Effector memory CD4-positive, alpha-beta T cell (primary cell): ENCODE measurements at regions not wholly inside any gene's neighbourhood (a gene's known extent, or its start where the extent isn't known, plus 50 kb on each side); places are given as distances from the start of the nearest gene placed in this dataset.

Experiments
- DNase-seq, 3 donors: peaks; one replicate each; pipeline ENCODE4 v3.0.0-alpha.2; 2020
- H3K27ac ChIP-seq: 2 replicates; pipeline ENCODE4 v1.7.0; 2013; ENCODE audit warnings: mild to moderate bottlenecking, low read length, moderate library complexity; ENCODE audit not compliant: insufficient read depth, poor library complexity, severe bottlenecking
- H3K27me3 ChIP-seq: replicated peaks from 2 replicates; pipeline ENCODE4 v1.7.0; 2013; ENCODE audit warnings: mild to moderate bottlenecking, low read length; ENCODE audit not compliant: insufficient read depth, control insufficient read depth, poor library complexity, severe bottlenecking
- H3K36me3 ChIP-seq: 2 replicates; pipeline ENCODE4 v1.7.0; 2013; ENCODE audit warnings: mild to moderate bottlenecking, low read length, moderate library complexity; ENCODE audit not compliant: control insufficient read depth, insufficient read depth
- H3K4me1 ChIP-seq: 2 replicates; pipeline ENCODE4 v1.7.0; 2013; ENCODE audit warnings: low read length, mild to moderate bottlenecking; ENCODE audit not compliant: control insufficient read depth, insufficient read depth, poor library complexity, severe bottlenecking
- H3K4me3 ChIP-seq: 2 replicates; pipeline ENCODE4 v1.7.0; 2013; ENCODE audit warnings: low read length, low read depth, mild to moderate bottlenecking; ENCODE audit not compliant: insufficient read depth, poor library complexity, severe bottlenecking
- H3K9me3 ChIP-seq: 2 replicates; pipeline ENCODE4 v1.7.0; 2013; ENCODE audit warnings: mild to moderate bottlenecking, low read length, moderate library complexity; ENCODE audit not compliant: control insufficient read depth

DNA sequence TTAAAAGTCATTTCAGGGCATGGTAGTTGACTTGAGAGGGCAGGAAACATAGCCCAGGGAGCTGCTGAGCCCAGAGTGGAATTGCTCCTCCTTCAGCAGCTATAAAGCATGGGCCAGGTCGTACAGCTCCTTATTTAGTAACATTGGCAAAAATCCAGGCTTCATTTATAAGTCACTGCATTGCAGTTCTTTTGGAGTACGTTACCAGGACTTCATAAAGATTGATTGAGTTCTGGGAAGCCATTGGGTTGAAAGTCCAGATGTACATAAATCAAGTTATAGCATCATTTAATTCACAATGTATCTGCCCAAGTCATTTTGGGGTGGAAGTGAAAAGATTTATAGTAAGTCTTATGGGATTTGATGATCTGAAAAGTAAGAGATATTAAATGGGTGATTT lies 53.0 kb upstream of the ANKEF1 start:
- Histone ChIP-seq H3K4me3 (no peak overlapping the region), H3K27me3 (no peaks in the 10 kb centered on the region), H3K4me1 (no peaks in the 10 kb centered on the region), H3K9me3 (no peaks in the 10 kb centered on the region), H3K27ac (no peak overlapping the region), H3K36me3 (no peaks in the 10 kb centered on the region)
- DNase-seq: no peak

- no peaks in the 10 kb centered on the region for H3K4me1 ChIP-seq
- peak in 1 of 3 donors; percentile 18 for DNase-seq
- no peaks in the 10 kb centered on the region for H3K9me3 ChIP-seq
- H3K36me3 ChIP-seq: no peaks in the 10 kb centered on the region
- H3K27ac ChIP-seq: no peak overlapping the region
- H3K27me3 ChIP-seq: no peaks in the 10 kb centered on the region
- no peak overlapping the region for H3K4me3 ChIP-seq
Measured at GRCh38 chr20:9978397-9979004, 56.3 kb upstream of the ANKEF1 start.

DNA sequence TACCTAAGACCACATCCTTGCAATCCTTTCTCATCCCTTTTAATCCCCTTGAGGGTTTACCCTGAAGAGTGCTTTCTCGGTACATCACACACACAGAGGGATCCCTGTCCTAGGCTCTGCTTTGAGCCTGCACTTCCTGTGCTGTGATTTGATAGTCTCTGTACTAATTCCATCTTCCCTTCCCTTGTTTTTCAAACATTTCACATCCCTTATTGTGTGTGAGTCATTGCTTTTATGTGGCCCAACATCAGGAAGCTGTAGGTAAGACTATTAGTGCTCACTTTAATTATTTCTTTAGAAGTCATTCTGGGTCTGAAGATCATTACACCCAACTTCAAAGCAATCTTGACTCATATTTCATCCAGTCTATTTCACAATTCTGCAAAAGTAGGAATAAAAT lies 57.2 kb upstream of the ANKEF1 start:
- DNase-seq: no peak
- H3K27ac ChIP-seq: no peak overlapping the region

GRCh38 chr20:9974324-9974723 lies 60.5 kb upstream of the ANKEF1 start:
- H3K27ac ChIP-seq: no peak overlapping the region
- no peaks in the 10 kb centered on the region for H3K36me3 ChIP-seq
- H3K9me3 ChIP-seq: no peaks in the 10 kb centered on the region
- H3K4me3 ChIP-seq: no peak overlapping the region
- no peak for DNase-seq
- H3K4me1 ChIP-seq: no peaks in the 10 kb centered on the region
- H3K27me3 ChIP-seq: no peaks in the 10 kb centered on the region

More for the DNA sequence above, 57.2 kb upstream of the ANKEF1 start:
- Histone ChIP-seq H3K27me3 (no peaks in the 10 kb centered on the region), H3K9me3 (no peaks in the 10 kb centered on the region), H3K36me3 (no peaks in the 10 kb centered on the region), H3K4me1 (no peaks in the 10 kb centered on the region), H3K4me3 (no peak overlapping the region)

GRCh38 chr20:9971746-9972145 lies 63.0 kb upstream of the ANKEF1 start:
- no peak for DNase-seq
- Histone ChIP-seq H3K4me3 (no peak overlapping the region), H3K36me3 (no peaks in the 10 kb centered on the region), H3K9me3 (no peaks in the 10 kb centered on the region), H3K27ac (no peak overlapping the region), H3K4me1 (no peaks in the 10 kb centered on the region), H3K27me3 (no peaks in the 10 kb centered on the region)

- no peak overlapping the region for H3K4me3 ChIP-seq
- no peak overlapping the region for H3K27ac ChIP-seq
- no peaks in the 10 kb centered on the region for H3K36me3 ChIP-seq
- no peaks in the 10 kb centered on the region for H3K27me3 ChIP-seq
- no peak for DNase-seq
- no peaks in the 10 kb centered on the region for H3K9me3 ChIP-seq
- H3K4me1 ChIP-seq: no peaks in the 10 kb centered on the region
Measured at GRCh38 chr20:9969626-9970025, 65.2 kb upstream of the ANKEF1 start.

DNA sequence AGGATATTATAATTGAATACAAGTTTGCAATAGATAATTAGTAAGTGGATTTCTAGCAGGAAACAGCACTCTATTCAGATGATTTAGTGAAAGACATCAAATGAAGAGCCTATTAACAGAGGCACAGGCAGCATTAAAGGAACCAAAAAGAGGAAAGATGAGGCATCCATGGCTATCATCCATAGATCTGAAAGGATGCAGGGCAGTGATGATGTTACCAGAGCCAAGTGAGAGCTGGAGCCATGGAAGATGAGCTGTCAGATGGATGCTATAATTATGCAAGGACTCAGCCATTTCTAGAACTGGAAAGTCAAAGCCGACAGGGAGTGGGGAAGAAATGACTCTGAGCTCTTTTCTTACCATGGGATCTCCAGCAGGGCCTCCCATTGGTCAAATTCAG lies 66.8 kb upstream of the ANKEF1 start:
- no peak overlapping the region for H3K4me3 ChIP-seq
- no peaks in the 10 kb centered on the region for H3K4me1 ChIP-seq
- no peaks in the 10 kb centered on the region for H3K36me3 ChIP-seq
- H3K9me3 ChIP-seq: no peaks in the 10 kb centered on the region
- no peaks in the 10 kb centered on the region for H3K27me3 ChIP-seq
- DNase-seq: no peak
- H3K27ac ChIP-seq: no peak overlapping the region

DNA sequence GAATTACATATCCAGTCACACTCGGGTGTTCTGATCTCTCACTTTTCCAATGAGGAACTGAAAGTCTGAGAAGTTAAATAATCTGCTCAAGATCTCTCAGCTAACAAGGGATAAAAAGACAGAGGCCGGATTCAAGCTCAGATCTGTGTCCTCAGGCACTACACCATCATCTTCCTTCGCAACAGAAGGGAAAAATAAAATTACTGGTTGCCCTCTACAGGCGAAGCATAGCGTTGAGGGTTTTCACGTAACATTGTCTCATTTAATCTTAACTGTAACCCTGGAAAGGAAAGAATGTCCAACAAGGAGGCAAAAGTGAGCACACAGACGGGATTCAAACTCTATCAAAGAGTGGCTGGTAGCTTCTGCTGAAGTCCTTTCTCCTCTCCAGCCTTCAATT lies 67.8 kb upstream of the ANKEF1 start:
- H3K4me3 ChIP-seq: no peak overlapping the region
- no peaks in the 10 kb centered on the region for H3K27me3 ChIP-seq
- no peaks in the 10 kb centered on the region for H3K4me1 ChIP-seq
- no peaks in the 10 kb centered on the region for H3K36me3 ChIP-seq
- DNase-seq: no peak
- no peaks in the 10 kb centered on the region for H3K9me3 ChIP-seq
- H3K27ac ChIP-seq: no peak overlapping the region

GRCh38 chr20:9963029-9963428 lies 71.8 kb upstream of the ANKEF1 start:
- H3K27me3 ChIP-seq: no peaks in the 10 kb centered on the region
- H3K27ac ChIP-seq: no peak overlapping the region
- no peaks in the 10 kb centered on the region for H3K36me3 ChIP-seq
- no peaks in the 10 kb centered on the region for H3K9me3 ChIP-seq
- no peak for DNase-seq
- no peaks in the 10 kb centered on the region for H3K4me1 ChIP-seq
- no peak overlapping the region for H3K4me3 ChIP-seq

DNA sequence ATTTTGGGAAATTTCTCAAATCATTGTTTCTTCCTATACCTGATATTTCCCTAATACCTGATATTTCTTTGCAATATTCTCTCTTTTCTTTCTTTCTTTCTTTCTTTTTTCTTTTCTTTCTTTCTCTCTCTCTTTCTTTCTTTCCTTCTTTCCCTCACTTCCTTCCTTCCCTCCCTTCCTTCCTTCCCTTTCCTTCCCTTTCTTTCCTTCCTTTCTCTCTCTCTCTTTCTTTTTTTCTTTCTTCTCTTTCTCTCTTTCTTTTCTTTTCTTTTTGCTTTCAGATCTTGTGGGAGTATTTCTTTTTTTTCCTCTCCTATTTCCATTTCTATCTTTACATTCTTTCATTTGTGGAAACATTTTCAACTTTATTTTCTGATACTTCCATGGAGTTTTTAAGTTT lies 76.1 kb upstream of the ANKEF1 start:
- DNase-seq: no peak
- H3K9me3 ChIP-seq: no peaks in the 10 kb centered on the region
- H3K4me1 ChIP-seq: no peaks in the 10 kb centered on the region
- no peak overlapping the region for H3K4me3 ChIP-seq
- no peak overlapping the region for H3K27ac ChIP-seq
- H3K36me3 ChIP-seq: no peaks in the 10 kb centered on the region
- H3K27me3 ChIP-seq: no peaks in the 10 kb centered on the region
